ENCODE measurements at regions not wholly inside any gene's neighbourhood (a gene's known extent, or its start where the extent isn't known, plus 50 kb on each side); places are given as distances from the start of the nearest gene placed in this dataset.
"Not testable (repeated sequence)": the region's sequence is repeated elsewhere in the genome, so short reads cannot be mapped to it uniquely, and the experiment has no call there.

GRCh38 chr5:126677121-126677520 is 76.4 kb downstream of the PHAX start:
- no peak for DNase-seq (ENCODE audit: low read depth in 2 of 3, low spot score in 2 of 3)

- DNase-seq (ENCODE audit: low read depth in 2 of 3, low spot score in 2 of 3): no peak
Observed at GRCh38 chr5:126680191-126680817, 79.6 kb downstream of the PHAX start.

DNA sequence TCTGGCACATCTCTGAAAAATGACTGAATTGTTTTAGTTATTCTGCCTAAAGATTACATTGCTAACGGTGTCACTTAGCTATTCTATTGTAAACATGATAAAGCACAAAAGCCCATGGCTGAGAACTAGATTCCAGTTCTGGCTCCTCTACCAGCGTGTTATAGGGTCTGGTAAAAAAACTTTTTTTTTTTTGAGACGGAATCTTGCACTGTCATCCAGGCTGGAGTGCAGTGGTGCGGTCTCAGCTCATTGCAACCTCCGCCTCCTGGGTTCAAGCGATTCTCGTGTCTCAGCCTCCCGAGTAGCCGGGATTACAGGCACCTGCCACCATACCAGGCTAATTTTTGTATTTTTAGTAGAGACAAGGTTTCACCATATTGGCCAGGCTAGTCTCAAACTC is 80.6 kb downstream of the PHAX start:
- DNase-seq (ENCODE audit: low read depth in 2 of 3, low spot score in 2 of 3): not testable (repeated sequence)

GRCh38 chr5:126681970-126682369 is 81.2 kb downstream of the PHAX start:
- DNase-seq (ENCODE audit: low read depth in 2 of 3, low spot score in 2 of 3): no peak

- DNase-seq (ENCODE audit: low read depth in 2 of 3, low spot score in 2 of 3): no peak
Observed at GRCh38 chr5:126682856-126683255, 82.1 kb downstream of the PHAX start.

DNA sequence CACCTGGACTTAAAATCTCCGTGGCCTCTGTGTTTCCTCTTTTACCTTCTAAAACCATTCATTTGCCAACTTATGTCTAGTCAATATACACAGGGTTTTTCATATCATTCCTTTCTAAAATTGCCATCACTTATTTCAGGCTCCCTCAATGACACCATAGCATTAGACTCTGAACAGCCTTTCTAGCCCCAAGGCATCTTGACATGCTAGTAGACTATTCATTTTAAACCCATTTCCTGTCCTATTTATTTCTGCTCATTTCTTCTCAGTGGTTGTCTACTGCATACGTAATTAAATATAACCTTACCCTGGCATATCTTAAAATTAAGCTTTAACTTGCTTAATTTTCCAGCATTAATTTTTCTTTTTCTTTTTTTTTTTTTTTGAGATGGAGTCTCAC is 83.2 kb downstream of the PHAX start:
- DNase-seq (ENCODE audit: low read depth in 2 of 3, low spot score in 2 of 3): no peak

DNA sequence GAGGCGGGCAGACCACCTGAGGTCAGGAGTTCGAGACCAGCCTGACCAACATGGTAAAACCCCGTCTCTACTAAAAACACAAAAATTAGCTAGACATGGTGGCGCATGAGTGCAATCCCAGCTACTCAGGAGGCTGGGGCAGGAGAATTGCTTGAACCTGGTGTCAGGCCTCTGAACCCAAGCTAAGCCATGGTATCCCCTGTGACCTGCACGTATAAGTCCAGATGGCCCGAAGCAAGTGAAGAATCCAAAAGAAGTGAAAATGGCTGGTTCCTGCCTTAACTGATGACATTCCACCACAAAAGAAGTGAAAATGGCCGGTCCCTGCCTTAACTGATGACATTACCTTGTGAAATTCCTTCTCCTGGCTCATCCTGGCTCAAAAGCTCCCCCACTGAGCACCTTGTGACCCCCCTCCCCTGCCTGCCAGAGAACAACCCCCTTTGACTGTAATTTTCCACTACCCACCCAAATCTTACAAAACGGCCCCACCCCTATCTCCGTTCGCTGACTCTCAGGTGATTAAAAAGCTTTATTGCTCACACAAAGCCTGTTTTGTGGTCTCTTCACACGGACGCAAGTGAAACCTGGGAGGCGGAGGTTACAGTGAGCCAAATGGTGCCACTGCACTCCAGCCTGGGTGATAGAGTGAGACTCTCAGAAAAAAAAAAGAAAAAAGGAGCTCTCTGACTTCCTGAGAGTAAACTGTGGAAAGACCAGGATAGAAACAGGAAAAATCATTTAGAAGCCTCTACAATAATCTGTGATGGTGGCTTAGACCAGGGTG is 84.1 kb downstream of the PHAX start:
- peak; percentile 31 to 47 (median 33) for DNase-seq (ENCODE audit: low read depth in 2 of 3, low spot score in 2 of 3)

DNA sequence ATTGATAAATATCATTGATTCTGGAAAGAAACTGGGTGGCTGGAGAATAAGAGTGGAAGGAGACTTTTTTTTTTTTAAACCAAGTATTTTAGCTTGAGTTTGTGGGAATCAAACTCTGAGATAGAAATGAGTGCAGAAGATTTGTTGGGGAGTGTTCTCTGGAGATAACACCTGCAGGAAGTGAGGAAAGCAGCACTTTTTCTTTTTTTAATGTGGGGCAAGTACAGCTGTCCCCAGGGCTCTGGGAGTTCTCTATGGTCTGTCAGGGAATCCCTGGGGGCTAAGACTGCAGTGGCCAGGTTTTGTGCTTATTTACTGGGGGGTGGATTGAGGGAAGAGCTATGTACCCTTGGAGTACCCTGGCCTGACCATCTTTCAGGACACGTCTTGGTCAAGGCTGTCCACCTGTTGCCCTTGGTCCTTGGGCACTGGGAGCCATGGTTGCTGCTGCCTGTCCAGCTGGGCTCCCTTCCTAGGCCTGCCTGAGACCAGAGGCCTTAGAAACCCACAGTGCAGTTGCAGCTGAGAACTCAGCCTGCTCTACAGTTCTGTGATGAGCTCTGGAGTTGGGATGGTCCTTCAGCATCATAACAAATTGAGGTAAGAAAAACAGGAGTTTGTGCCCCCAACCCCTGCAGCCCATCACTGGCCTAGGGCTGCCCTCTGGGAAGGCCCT is 85.8 kb downstream of the PHAX start:
- no peak for DNase-seq (ENCODE audit: low read depth in 2 of 3, low spot score in 2 of 3)

- no peak for DNase-seq (ENCODE audit: low read depth in 2 of 3, low spot score in 2 of 3)
Observed at GRCh38 chr5:126692971-126693370, 84.0 kb upstream of the LMNB1 start.

GRCh38 chr5:126693806-126694205 is 83.1 kb upstream of the LMNB1 start:
- DNase-seq (ENCODE audit: low read depth in 2 of 3, low spot score in 2 of 3): no peak

DNA sequence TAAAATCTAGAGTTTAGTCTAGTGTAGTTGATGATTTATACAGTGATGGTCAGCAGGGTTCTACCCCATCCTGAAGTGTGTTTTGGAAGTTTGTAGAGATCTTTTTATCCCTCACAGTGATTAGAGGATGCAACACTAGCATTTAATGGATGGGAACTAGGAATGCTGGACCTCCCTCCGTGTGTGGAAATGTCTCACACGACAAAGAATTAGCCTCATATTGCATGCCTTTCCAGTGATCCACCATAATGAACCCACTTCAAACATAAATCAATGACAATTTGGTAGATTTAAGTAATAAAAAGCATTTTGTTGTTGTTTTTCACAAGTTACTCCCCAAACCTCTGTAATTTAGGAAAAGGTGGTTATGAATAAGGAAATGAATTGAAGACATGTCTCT is 82.5 kb upstream of the LMNB1 start:
- DNase-seq (ENCODE audit: low read depth in 2 of 3, low spot score in 2 of 3): no peak

GRCh38 chr5:126695091-126695490 is 81.8 kb upstream of the LMNB1 start:
- DNase-seq (ENCODE audit: low read depth in 2 of 3, low spot score in 2 of 3): no peak

DNA sequence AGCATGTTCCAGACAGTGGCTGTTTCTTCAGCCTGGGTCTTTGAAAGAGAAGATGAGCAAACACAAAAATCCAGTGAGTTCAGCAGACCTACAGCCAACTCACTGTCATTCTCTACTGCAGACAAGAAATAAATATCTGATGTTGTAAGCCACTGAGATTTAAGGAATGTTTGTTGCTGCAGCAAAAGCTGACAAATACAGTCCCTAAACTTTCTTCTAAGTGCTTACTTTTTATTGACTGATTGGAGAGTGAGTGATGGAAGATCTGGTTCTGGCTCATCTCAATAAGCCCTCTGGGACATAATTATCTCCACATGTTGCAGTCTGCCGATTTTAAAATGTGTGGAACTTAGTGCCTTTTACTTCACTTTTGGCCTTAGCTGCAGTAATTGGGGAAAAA is 69.9 kb upstream of the LMNB1 start:
- DNase-seq (ENCODE audit: low read depth in 2 of 3, low spot score in 2 of 3): no peak

DNA sequence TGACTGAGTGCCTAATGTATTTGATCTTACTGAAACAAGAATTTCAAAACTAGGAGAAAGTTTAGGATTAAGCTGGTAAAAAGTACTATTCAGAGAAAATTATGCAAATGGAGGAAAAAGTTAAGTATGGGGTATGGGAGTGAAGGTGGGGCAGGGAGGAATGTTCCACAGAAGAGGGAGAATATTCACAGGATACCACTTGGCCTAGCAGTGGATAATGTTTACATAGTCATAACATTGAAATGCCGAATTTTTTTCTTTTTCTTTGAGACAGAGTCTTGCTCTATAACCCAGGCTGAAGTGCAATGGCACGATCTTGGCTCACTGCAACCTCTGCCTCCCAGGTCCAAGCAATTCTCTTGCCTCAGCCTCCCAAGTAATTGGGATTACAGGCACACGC is 61.2 kb upstream of the LMNB1 start:
- no peak for DNase-seq (ENCODE audit: low read depth in 2 of 3, low spot score in 2 of 3)

GRCh38 chr5:126716861-126717260 is 60.1 kb upstream of the LMNB1 start:
- DNase-seq (ENCODE audit: low read depth in 2 of 3, low spot score in 2 of 3): no peak

- no peak for DNase-seq (ENCODE audit: low read depth in 2 of 3, low spot score in 2 of 3)
Observed at GRCh38 chr5:126718236-126718868, 58.6 kb upstream of the LMNB1 start.

GRCh38 chr5:126720369-126720768 is 56.6 kb upstream of the LMNB1 start:
- no peak for DNase-seq (ENCODE audit: low read depth in 2 of 3, low spot score in 2 of 3)

DNA sequence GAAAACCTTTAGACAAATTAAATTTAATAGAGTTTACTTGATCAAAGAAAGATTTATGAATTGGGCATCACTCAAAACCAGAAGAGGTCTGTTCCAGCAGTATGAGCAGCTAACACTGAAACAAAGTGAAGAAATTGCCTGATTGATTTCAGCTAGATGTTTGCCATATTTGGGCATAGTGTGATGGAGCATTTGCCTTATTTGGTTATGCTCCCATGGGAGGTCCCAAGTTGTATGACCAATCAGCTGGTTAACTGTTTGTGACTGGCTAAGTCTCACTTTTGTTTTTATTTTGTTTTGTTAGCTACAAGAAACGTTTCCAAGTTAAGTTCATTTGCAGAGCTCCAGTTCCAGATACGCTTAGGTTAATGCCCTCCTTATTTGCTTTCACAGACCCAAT is 53.3 kb upstream of the LMNB1 start:
- DNase-seq (ENCODE audit: low read depth in 2 of 3, low spot score in 2 of 3): no peak

Measured in activated CD8-positive, alpha-beta memory T cell treated with anti-CD3 and anti-CD28 coated beads for 48 hours (primary cell).